Activated naive CD8-positive, alpha-beta T cell treated with anti-CD3 and anti-CD28 coated beads, Interleukin-2, amount 10 ng/mL, durations not matched to agents 7 days and 5 days (primary cell): ENCODE measurements at regions not wholly inside any gene's neighbourhood (a gene's known extent, or its start where the extent isn't known, plus 50 kb on each side); places are given as distances from the start of the nearest gene placed in this dataset.

Source experiments
- ATAC-seq: fragments of 150-1000 bp; cut with Tn5 transposase; one replicate; pipeline ENCODE4 v1.10.0; 2021; ENCODE audit warnings: low read depth, moderate library complexity
- POLR2A ChIA-PET: fragments of 350-600 bp; sonication (Branson Sonifier 250); formaldehyde crosslinking; loops from one replicate; lab custom pipeline; 2021; ENCODE audit warnings: antibody characterized with exemption; lab: Charles Lee
- DNase-seq: peaks from one replicate; pipeline ENCODE4 v3.0.0; 2021
- H3K27ac Mint-ChIP-seq: one replicate; pipeline ENCODE4 v1.8.0; 2022; ENCODE audit warnings: mild to moderate bottlenecking, mixed read lengths
- H3K27me3 Mint-ChIP-seq: one replicate; pipeline ENCODE4 v1.8.0; 2022; ENCODE audit warnings: mild to moderate bottlenecking, moderate library complexity, mixed read lengths
- H3K36me3 Mint-ChIP-seq: one replicate; pipeline ENCODE4 v1.8.0; 2021; ENCODE audit warnings: mild to moderate bottlenecking, mixed read lengths
- H3K4me1 Mint-ChIP-seq: one replicate; pipeline ENCODE4 v1.8.0; 2021; ENCODE audit warnings: mixed read lengths
- H3K4me3 Mint-ChIP-seq: one replicate; pipeline ENCODE4 v1.8.0; 2022; ENCODE audit warnings: mild to moderate bottlenecking, moderate library complexity, mixed read lengths
- H3K9me3 Mint-ChIP-seq: one replicate; pipeline ENCODE4 v1.8.0; 2021; ENCODE audit warnings: mixed read lengths

DNA sequence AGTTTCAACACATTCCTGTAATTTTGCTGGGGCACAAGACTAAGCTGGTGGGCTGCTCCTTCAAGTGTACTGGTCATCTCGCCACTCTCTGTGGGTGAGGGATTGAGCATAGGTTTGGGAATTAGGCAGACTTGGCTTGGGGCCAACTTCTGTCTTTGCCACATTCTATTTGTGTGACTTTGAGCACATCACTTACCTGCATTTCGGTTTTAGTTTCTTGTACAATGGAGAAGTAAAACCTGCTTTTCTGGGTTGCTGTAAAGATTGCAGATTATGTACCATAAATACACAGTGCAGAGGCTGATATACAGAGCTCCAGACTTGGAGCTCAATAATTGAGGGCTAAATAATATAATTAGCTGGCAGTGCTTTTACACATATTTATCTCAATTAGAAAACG, 162.1 kb downstream of the C3orf38 start:
- Mint-ChIP-seq H3K36me3 (no peaks in the 10 kb centered on the region), H3K27me3 (no peaks in the 10 kb centered on the region), H3K4me1 (no peaks in the 10 kb centered on the region), H3K9me3 (no peaks in the 10 kb centered on the region), H3K4me3 (no peak overlapping the region), H3K27ac (no peak overlapping the region)
- DNase-seq (no peak), ATAC-seq (no peak)
- POLR2A ChIA-PET, result no interaction called here

- no peaks in the 10 kb centered on the region for H3K27me3 Mint-ChIP-seq
- H3K27ac Mint-ChIP-seq, result no peak overlapping the region
- no peak for DNase-seq
- POLR2A ChIA-PET, result no interaction called here
- no peak for ATAC-seq
- H3K9me3 Mint-ChIP-seq, result no peaks in the 10 kb centered on the region
- H3K36me3 Mint-ChIP-seq, result no peaks in the 10 kb centered on the region
- H3K4me3 Mint-ChIP-seq, result no peak overlapping the region
- H3K4me1 Mint-ChIP-seq, result no peaks in the 10 kb centered on the region
Observed at GRCh38 chr3:88312256-88312655, 162.5 kb downstream of the C3orf38 start.

- DNase-seq (no peak), ATAC-seq (no peak)
- Mint-ChIP-seq H3K27me3 (no peaks in the 10 kb centered on the region), H3K36me3 (no peaks in the 10 kb centered on the region), H3K9me3 (no peaks in the 10 kb centered on the region), H3K27ac (no peak overlapping the region), H3K4me1 (no peaks in the 10 kb centered on the region), H3K4me3 (no peak overlapping the region)
- POLR2A ChIA-PET, result no interaction called here
Observed at GRCh38 chr3:88318067-88318466, 168.3 kb downstream of the C3orf38 start.

DNA sequence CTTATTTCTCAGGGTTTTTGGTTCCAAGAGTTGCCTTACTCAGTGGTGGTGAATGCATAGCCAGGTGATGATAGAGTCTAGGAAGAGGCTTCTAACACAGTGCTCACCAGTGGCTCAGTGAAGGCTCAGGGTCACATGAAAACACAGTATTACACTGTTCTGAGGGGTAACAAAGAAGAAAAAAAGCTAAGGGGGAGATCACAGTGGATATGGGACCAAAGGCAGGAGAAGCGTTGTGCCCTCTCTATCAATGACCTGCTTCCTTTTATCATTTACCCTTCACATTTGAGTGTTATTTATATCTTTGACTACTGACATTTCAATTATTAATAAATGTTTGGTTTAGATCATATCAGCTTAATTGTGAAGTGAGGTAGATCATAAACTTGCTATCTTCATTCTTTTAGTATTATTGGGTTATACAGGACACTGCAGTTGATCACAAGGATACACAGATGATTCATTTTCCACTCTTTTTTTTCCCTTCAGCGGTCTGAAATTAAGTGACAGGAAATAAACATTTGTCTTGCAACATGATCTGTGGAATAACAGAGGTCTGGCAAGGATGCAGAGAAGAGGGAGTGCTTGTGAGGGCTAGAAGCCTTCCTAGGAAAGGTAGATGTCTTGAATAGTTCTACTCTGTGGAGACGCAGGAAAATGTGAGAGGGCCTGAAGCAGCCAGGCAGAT, 171.7 kb downstream of the C3orf38 start:
- no peak overlapping the region for H3K27ac Mint-ChIP-seq
- H3K36me3 Mint-ChIP-seq, result no peaks in the 10 kb centered on the region
- DNase-seq (no peak), ATAC-seq (no peak)
- H3K4me3 Mint-ChIP-seq, result no peak overlapping the region
- H3K4me1 Mint-ChIP-seq, result no peaks in the 10 kb centered on the region
- no peaks in the 10 kb centered on the region for H3K27me3 Mint-ChIP-seq
- no peaks in the 10 kb centered on the region for H3K9me3 Mint-ChIP-seq
- POLR2A ChIA-PET, result no interaction called here

DNA sequence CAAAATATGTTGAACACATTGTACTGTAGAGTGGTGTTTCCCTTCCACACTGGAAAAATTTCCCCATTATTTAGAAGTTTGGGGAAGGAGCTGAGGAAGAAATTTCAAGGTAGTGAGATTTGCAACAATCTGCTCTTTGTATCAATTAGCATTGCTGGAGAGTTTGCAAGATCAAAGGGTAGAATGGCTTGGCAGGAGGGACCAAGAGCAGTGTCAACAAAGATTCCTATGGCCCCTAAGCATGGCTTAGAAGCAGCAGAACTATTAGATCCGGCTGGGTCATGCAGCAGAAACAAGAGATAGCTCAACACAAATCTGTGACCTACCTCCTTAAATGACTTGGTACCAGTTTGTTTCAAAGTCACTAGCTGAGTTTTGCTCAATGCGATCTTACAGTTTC, 175.0 kb downstream of the C3orf38 start:
- no peak for ATAC-seq
- no peaks in the 10 kb centered on the region for H3K36me3 Mint-ChIP-seq

DNA sequence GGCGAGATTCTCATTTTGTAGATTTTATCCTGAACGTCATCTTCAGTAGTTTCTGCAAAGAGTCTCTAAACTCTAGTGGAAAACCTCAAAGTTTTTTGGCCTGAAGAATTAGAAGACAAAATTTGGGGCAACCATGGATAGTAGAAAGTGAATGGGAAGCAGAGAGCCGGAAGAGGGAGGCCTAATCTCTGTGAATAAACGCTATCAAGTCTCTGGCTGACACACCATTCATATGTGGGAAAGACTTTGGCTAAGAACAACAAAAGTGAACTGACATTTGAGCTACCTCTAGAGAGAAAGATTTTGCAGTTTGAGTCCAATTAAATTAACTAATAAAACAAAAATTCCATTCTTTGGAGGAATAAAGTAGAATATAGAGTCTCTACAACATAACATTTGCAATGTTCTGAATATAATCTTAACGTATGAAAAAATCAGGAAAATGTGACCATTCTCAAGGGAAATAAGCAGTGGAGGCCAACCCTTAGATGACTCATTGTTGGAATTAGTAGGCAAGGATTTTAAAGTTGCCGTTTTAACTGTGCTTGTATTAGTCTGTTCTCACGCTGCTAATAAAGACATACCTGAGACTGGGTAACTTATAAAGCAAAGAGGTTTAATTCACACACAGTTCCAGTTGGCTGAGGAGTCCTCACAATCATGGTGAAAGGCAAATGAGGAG, 184.6 kb downstream of the C3orf38 start:
- Mint-ChIP-seq H3K9me3 (peaks cover 6% of the 10 kb centered on the region), H3K27ac (no peak overlapping the region), H3K27me3 (no peaks in the 10 kb centered on the region), H3K36me3 (no peaks in the 10 kb centered on the region), H3K4me3 (no peak overlapping the region), H3K4me1 (no peaks in the 10 kb centered on the region)
- POLR2A ChIA-PET, result no interaction called here
- ATAC-seq (no peak), DNase-seq (no peak)

More for the DNA sequence above, 175.0 kb downstream of the C3orf38 start:
- Mint-ChIP-seq H3K4me1 (no peaks in the 10 kb centered on the region), H3K27ac (no peak overlapping the region), H3K4me3 (no peak overlapping the region), H3K9me3 (no peaks in the 10 kb centered on the region), H3K27me3 (no peaks in the 10 kb centered on the region)
- DNase-seq, result no peak
- POLR2A ChIA-PET, result no interaction called here

GRCh38 chr3:88336894-88337293, 187.1 kb downstream of the C3orf38 start:
- ATAC-seq (no peak), DNase-seq (no peak)
- POLR2A ChIA-PET, result no interaction called here
- Mint-ChIP-seq H3K36me3 (no peaks in the 10 kb centered on the region), H3K4me3 (no peak overlapping the region), H3K9me3 (peaks cover 6% of the 10 kb centered on the region), H3K4me1 (no peaks in the 10 kb centered on the region), H3K27me3 (no peaks in the 10 kb centered on the region), H3K27ac (no peak overlapping the region)

DNA sequence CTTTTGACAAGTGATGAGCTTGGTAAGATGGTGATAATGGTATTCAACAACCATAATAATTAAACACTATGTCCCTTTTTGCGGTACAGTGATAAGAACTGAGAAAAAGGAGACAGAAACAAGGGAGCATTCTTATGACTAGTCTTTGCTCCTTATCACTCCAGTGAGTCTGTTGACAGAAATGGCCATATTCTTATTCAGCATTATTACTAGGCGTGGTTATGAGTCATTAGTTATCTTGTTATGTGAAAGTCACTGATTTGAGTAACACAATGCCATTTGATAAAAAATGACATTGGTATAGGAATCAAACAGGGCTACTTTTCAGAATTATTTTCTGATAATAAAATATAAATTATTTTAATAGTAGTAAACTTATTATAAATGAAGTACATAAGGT, 193.5 kb downstream of the C3orf38 start:
- POLR2A ChIA-PET, result no interaction called here
- H3K4me1 Mint-ChIP-seq, result no peaks in the 10 kb centered on the region
- H3K27me3 Mint-ChIP-seq, result no peaks in the 10 kb centered on the region
- peaks cover 2% of the 10 kb centered on the region for H3K9me3 Mint-ChIP-seq
- no peak overlapping the region for H3K4me3 Mint-ChIP-seq
- DNase-seq, result no peak
- H3K36me3 Mint-ChIP-seq, result no peaks in the 10 kb centered on the region
- no peak overlapping the region for H3K27ac Mint-ChIP-seq
- no peak for ATAC-seq

DNA sequence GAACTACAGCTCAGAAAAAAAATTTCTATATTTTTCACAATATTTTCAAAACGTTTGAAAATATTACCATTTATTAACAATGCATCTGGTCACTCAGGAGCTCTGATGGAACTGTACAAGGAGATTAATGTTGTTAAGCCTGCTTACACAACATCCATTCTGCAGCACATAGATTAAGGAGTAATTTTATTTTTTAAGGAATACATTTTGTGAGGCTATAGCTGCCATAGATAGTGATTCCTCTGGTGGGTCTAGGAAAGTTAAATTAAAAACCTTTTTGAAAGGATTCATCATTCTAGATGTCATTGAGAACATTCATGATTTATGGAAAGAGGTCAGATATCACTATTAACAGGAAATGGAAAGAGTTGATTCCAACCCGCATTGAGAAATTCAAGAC, 196.9 kb downstream of the C3orf38 start:
- Mint-ChIP-seq H3K27me3 (no peaks in the 10 kb centered on the region), H3K9me3 (no peaks in the 10 kb centered on the region), H3K4me3 (no peak overlapping the region), H3K36me3 (no peaks in the 10 kb centered on the region), H3K27ac (no peak overlapping the region), H3K4me1 (no peaks in the 10 kb centered on the region)
- POLR2A ChIA-PET, result no interaction called here
- ATAC-seq (no peak), DNase-seq (no peak)

DNA sequence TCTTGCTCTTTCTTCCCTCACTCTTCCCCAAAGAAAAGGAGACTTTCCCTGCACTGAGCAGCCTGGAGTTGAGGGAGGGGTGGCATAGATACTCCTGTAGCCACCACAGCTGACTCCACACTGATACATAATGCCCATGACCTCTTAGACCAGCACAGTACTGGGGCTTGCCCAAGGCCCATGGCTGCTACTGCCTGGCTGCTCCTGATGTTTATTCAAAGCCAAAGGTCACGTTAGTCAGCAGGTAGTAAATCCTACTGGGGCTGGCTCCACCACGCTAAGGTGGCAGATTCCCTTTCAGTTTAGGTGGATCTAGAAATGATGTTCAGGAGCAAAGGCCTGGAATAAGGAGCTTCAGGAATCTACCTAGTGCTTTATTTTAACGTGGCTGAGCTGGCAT, 212.7 kb downstream of the C3orf38 start:
- peaks cover 1% of the 10 kb centered on the region for H3K9me3 Mint-ChIP-seq
- H3K27me3 Mint-ChIP-seq, result no peaks in the 10 kb centered on the region
- no peaks in the 10 kb centered on the region for H3K4me1 Mint-ChIP-seq
- no peak overlapping the region for H3K27ac Mint-ChIP-seq
- POLR2A ChIA-PET, result no interaction called here
- H3K4me3 Mint-ChIP-seq, result no peak overlapping the region
- H3K36me3 Mint-ChIP-seq, result no peaks in the 10 kb centered on the region
- DNase-seq, result no peak
- ATAC-seq, result no peak

- DNase-seq (no peak), ATAC-seq (no peak)
- no peaks in the 10 kb centered on the region for H3K27me3 Mint-ChIP-seq
- peaks cover 1% of the 10 kb centered on the region for H3K9me3 Mint-ChIP-seq
- H3K4me3 Mint-ChIP-seq, result no peak overlapping the region
- POLR2A ChIA-PET, result no interaction called here
- H3K36me3 Mint-ChIP-seq, result no peaks in the 10 kb centered on the region
- no peaks in the 10 kb centered on the region for H3K4me1 Mint-ChIP-seq
- H3K27ac Mint-ChIP-seq, result no peak overlapping the region
Observed at GRCh38 chr3:88364926-88365325, 215.2 kb downstream of the C3orf38 start.

- POLR2A ChIA-PET, result no interaction called here
- ATAC-seq, result no peak
- Mint-ChIP-seq H3K9me3 (no peaks in the 10 kb centered on the region), H3K4me3 (no peak overlapping the region), H3K27ac (no peak overlapping the region), H3K4me1 (no peaks in the 10 kb centered on the region), H3K27me3 (no peaks in the 10 kb centered on the region), H3K36me3 (no peaks in the 10 kb centered on the region)
- DNase-seq, result no peak
Observed at GRCh38 chr3:88369337-88369736, 219.6 kb downstream of the C3orf38 start.

DNA sequence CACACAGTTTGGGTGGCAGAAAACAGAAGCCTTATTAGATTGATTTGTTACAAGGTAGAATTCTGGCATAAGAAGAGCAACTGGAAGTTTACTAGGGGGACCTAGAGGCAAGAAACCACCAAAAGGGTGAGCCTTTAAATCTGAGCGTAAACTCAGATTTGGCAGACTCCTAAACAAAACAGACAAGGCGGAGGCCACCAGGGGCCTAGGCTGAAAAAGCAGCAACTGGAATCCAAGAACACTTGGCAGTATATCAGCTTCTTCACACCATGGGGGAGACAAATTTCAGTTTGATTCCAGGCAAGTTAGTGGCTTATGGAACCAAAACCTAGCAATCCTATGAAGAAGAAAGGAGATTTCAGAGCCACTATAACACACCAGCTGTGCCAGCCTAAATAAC, 220.0 kb downstream of the C3orf38 start:
- H3K27ac Mint-ChIP-seq, result no peak overlapping the region
- no peak for ATAC-seq
- no peaks in the 10 kb centered on the region for H3K9me3 Mint-ChIP-seq
- POLR2A ChIA-PET, result no interaction called here
- no peaks in the 10 kb centered on the region for H3K4me1 Mint-ChIP-seq
- no peak overlapping the region for H3K4me3 Mint-ChIP-seq
- no peak for DNase-seq
- no peaks in the 10 kb centered on the region for H3K36me3 Mint-ChIP-seq
- no peaks in the 10 kb centered on the region for H3K27me3 Mint-ChIP-seq

- Mint-ChIP-seq H3K4me1 (no peaks in the 10 kb centered on the region), H3K27ac (no peak overlapping the region), H3K27me3 (no peaks in the 10 kb centered on the region), H3K4me3 (no peak overlapping the region), H3K36me3 (no peaks in the 10 kb centered on the region), H3K9me3 (peaks cover 6% of the 10 kb centered on the region)
- ATAC-seq (no peak), DNase-seq (no peak)
- POLR2A ChIA-PET, result no interaction called here
Observed at GRCh38 chr3:88385090-88385489, 235.3 kb downstream of the C3orf38 start.
